Esophagus squamous epithelium (tissue), 5 donors: ENCODE measurements at regions not wholly inside any gene's neighbourhood (a gene's known extent, or its start where the extent isn't known, plus 50 kb on each side); places are given as distances from the start of the nearest gene placed in this dataset.
"Not testable (repeated sequence)": the region's sequence is repeated elsewhere in the genome, so short reads cannot be mapped to it uniquely, and the experiment has no call there.

Source experiments
- DNase-seq: peaks from one replicate; lab custom pipeline; 2025; lab: John Stamatoyannopoulos, UW
- H3K27ac ChIP-seq, 4 donors: fragments of 200-600 bp; sonication (generic); one replicate each; pipeline ENCODE4 v1.5.1; 2016 to 2019; ENCODE audit warnings: mild to moderate bottlenecking in 1 of 4
- H3K27me3 ChIP-seq, 4 donors: fragments of 200-600 bp; sonication (generic); 1 replicate in 3 of 4; 2 replicates in 1 of 4; pipeline versions ENCODE4 v1.5.1 to v1.6.0; 2017 to 2021; ENCODE audit warnings: antibody characterized with exemption in 1 of 4
- H3K36me3 ChIP-seq, 3 donors: fragments of 200-600 bp; sonication (generic); one replicate each; pipeline ENCODE4 v1.5.1; 2016 to 2019
- H3K4me1 ChIP-seq, 3 donors: fragments of 200-600 bp; sonication (generic); one replicate each; pipeline ENCODE4 v1.5.1; 2017 to 2019
- H3K4me3 ChIP-seq, 4 donors: fragments of 200-600 bp; sonication (generic); 1 replicate in 3 of 4; 2 replicates in 1 of 4; pipeline ENCODE4 v1.5.1; 2016 to 2019; ENCODE audit warnings: mild to moderate bottlenecking in 2 of 4, moderate library complexity in 1 of 4
- H3K9me3 ChIP-seq, 3 donors: fragments of 200-600 bp; sonication (generic); one replicate each; pipeline ENCODE4 v1.5.1; 2016 to 2019
- POLR2A ChIP-seq, 4 donors: fragments of 450-650 bp; IDR thresholded peaks; one replicate each; pipeline ENCODE4 v1.6.1; 2017; ENCODE audit warnings: antibody characterized with exemption in 4 of 4, mild to moderate bottlenecking in 4 of 4, moderate library complexity in 3 of 4
- WGBS, 2 donors: methylation state at CpG; one replicate each; pipeline ENCODE4 v1.1.5; 2018; 5-methylcytosine and 5-hydroxymethylcytosine counted together
- intact Hi-C: fragments of 100-400 bp; cut with DNase I; formaldehyde crosslinking; loops from one replicate; pipeline ENCODE4 v1.15.0; 2022
- TF ChIP-seq, protein P1 (sequence below), 6 experiments: fragments of 450-650 bp in 4 of 6; fragments of 200-600 bp in 2 of 6; sonication (generic) in 2 of 6; IDR thresholded peaks; one replicate each; pipeline ENCODE4 v1.5.1; 2016 to 2019; ENCODE audit warnings: antibody characterized with exemption in 6 of 6, mild to moderate bottlenecking in 4 of 6, moderate library complexity in 4 of 6
- donor health status: DM: yes; HTN: yes; CAD: no.

DNA sequence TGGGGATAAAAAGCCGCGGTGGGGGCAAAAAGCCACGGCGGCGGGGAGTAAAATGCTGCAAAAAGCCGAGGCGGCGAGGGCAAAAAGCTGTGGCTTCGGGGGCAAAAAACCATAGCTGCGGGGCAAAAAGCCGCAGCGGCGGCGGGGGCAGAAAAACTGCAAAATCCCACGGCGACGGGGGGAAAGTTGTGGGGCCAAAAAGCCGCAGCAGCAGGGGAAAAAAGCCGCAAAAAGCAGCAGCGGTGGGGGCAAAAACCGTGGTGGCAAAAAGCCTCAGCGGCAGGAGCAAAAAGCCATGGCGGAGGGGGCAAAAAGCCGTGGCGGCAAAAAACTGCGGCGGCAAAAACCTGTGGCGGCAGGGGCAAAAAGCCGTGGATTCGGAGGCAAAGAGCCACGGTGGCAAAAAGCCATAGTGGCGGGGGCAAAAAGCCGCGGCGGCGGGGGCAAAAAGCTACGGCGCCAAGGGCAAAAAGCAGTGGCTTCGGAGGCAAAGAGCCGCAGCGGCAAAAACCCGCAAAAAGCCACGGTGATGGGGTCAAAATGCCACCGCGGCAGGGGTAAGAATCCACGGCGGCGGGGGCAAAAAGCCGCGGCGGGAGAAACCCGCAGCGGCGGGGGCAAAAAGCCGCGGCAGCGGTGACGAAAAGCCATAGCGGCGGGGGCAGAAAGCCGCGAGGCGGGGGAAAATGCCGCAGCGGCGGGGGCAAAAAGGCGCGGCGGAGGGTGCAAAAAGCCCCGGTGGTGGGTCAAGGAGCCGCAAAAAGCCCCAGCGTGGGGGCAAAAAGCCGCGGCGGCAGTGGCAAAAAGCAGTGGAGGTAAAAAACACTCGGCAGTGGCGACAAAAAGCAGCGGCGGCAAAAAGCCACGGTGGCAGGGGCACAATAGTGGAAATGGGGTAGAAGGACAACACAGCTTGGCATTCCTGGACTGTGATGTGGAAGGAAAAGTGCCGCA lies 192.8 kb downstream of the SHCBP1 start:
- TF ChIP-seq, protein P1, sequence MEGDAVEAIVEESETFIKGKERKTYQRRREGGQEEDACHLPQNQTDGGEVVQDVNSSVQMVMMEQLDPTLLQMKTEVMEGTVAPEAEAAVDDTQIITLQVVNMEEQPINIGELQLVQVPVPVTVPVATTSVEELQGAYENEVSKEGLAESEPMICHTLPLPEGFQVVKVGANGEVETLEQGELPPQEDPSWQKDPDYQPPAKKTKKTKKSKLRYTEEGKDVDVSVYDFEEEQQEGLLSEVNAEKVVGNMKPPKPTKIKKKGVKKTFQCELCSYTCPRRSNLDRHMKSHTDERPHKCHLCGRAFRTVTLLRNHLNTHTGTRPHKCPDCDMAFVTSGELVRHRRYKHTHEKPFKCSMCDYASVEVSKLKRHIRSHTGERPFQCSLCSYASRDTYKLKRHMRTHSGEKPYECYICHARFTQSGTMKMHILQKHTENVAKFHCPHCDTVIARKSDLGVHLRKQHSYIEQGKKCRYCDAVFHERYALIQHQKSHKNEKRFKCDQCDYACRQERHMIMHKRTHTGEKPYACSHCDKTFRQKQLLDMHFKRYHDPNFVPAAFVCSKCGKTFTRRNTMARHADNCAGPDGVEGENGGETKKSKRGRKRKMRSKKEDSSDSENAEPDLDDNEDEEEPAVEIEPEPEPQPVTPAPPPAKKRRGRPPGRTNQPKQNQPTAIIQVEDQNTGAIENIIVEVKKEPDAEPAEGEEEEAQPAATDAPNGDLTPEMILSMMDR (IDR thresholded peaks at IDR 0.05), result no peak
- TF ChIP-seq POLR2A (IDR thresholded peaks at IDR 0.05), result no peak
- Histone ChIP-seq H3K4me1 (no peaks in the 10 kb centered on the region), H3K36me3 (no peaks in the 10 kb centered on the region), H3K27ac (no peak overlapping the region), H3K4me3 (no peak overlapping the region), H3K27me3 (peaks cover 0 to 28% (median 2%) of the 10 kb centered on the region in 4 donors), H3K9me3 (peaks cover 0 to 22% (median 12%) of the 10 kb centered on the region in 3 donors)
- 39 to 41% methylated on average over 77 to 80 of the region's 81 CpGs for WGBS, 2 donors
- no peak for DNase-seq
- intact Hi-C loops, result no loop called here

DNA sequence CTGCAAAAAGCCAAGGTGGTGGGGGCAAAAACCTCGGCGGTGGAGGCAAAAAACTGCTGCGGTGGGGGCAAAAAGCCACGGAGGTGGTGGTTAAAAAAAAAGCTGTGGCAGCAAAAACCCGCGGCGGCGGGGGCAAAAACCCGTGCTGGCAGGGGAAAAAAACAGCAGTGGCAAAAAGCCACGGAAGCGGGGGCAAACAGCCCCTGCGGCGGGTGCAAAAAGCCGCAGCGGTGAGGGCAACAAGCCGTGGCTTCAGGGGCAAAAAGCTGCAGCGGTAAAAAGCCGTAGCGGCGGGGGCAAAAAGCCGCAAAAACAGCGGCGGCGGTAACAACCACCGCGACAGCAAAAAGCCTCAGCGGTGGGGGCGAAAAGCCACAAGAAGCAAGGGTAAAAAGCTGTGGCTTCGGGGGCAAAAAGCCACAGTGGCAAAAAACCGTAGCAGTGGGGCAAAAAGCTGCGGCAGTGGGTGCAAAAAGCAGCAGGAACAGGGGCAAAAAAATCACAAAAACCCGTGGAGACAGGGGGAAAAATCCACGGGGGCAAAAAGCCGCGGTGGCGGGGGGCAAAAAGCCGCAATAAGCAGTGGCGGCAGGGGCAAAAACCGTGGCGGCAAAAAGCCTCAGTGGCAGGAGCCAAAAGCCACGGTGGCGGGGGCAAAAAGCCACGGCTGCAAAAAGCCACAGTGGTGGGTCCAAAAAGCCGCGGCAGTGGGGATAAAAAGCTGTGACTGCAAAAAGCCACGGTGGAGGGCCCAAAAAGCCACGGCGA lies 193.7 kb downstream of the SHCBP1 start:
- DNase-seq, result no peak
- Histone ChIP-seq H3K4me3 (no peak overlapping the region), H3K27ac (no peak overlapping the region), H3K9me3 (peaks cover 0 to 22% (median 12%) of the 10 kb centered on the region in 3 donors), H3K4me1 (no peaks in the 10 kb centered on the region), H3K27me3 (peaks cover 0 to 28% (median 2%) of the 10 kb centered on the region in 4 donors), H3K36me3 (no peaks in the 10 kb centered on the region)
- TF ChIP-seq, protein P1 (IDR thresholded peaks at IDR 0.05), result no peak
- TF ChIP-seq POLR2A (IDR thresholded peaks at IDR 0.05), result no peak
- intact Hi-C loops, result no loop called here
- 57 to 58% methylated on average over 48 of the region's 48 CpGs for WGBS, 2 donors

DNA sequence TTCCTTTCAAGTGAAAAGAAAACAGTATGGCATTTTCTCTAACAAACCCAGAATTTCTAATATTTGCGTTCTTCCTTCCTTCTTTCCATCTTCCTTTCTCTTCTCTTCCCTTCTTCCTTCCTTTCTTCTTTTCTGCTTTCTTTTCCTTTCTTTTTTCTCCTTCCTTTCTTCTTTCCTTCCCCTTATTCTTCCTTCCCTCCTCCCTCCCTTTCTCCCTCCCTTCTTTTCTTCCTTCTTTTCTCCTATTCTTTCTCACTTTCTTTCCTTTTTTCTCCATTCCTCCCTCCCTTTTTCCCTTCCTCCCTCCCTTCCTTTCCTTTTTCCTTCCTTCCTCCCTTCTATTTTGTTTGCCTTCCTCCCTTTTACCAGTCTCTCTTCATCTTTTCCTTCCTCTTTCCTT lies 194.8 kb downstream of the SHCBP1 start:
- Histone ChIP-seq H3K4me3 (no peak overlapping the region), H3K27me3 (peaks cover 0 to 28% (median 2%) of the 10 kb centered on the region in 4 donors), H3K27ac (no peak overlapping the region), H3K9me3 (peaks cover 0 to 23% (median 16%) of the 10 kb centered on the region in 3 donors), H3K36me3 (no peaks in the 10 kb centered on the region), H3K4me1 (no peaks in the 10 kb centered on the region)
- TF ChIP-seq, protein P1 (IDR thresholded peaks at IDR 0.05), result no peak
- no peak for TF ChIP-seq POLR2A (IDR thresholded peaks at IDR 0.05)
- WGBS, 2 donors, result 75 to 77% methylated on average over 1 of the region's 1 CpG
- intact Hi-C loops, result no loop called here
- DNase-seq, result no peak

DNA sequence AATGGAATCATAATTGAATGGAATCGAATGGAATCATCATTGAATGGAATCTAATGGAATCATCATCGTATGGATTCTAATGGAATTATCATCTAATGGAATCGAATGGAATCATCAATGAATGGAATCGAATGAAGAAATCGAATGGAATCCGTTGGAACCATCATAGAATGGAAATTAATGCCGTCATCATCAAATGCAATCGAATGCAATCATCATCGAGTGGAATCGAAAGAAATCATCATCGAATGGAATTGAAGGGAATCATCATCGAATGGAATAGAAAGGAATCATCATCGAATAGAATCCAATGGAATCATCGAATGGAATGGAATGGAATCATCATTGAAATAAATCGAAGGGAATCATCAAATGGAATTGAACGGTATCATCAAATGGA lies 217.2 kb downstream of the SHCBP1 start:
- Histone ChIP-seq H3K4me3 (no peak overlapping the region), H3K9me3 (peaks cover 0 to 6% (median 0%) of the 10 kb centered on the region in 3 donors), H3K4me1 (no peaks in the 10 kb centered on the region), H3K27ac (no peak overlapping the region), H3K36me3 (no peaks in the 10 kb centered on the region), H3K27me3 (no peaks in the 10 kb centered on the region)
- no peak for DNase-seq
- intact Hi-C loops, result no loop called here
- TF ChIP-seq, protein P1 (IDR thresholded peaks at IDR 0.05), result no peak
- TF ChIP-seq POLR2A (IDR thresholded peaks at IDR 0.05), result no peak
- 75 to 78% methylated on average over 16 of the region's 16 CpGs for WGBS, 2 donors

DNA sequence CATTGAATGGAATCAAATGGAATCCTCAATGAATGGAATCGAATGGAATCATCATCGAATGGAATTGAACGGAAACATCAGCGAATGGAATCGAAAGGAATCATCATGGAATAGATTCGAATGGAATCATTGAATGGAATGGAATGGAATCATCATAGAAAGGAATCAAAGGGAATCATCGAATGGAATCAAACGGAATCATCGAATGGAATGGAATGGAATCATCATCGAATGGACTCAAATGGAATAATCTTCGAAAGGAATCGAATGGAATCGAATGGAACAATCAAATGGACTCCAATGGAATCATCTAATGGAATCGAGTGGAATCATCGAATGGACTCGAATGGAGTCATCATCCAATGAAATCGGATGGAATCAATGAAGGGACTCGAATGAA lies 222.6 kb downstream of the SHCBP1 start:
- 77% methylated on average over 18 of the region's 18 CpGs for WGBS, 2 donors
- intact Hi-C loops, H3K9me3 ChIP-seq, H3K4me1 ChIP-seq, H3K27me3 ChIP-seq, H3K36me3 ChIP-seq, H3K4me3 ChIP-seq, DNase-seq, H3K27ac ChIP-seq: not testable (repeated sequence)

DNA sequence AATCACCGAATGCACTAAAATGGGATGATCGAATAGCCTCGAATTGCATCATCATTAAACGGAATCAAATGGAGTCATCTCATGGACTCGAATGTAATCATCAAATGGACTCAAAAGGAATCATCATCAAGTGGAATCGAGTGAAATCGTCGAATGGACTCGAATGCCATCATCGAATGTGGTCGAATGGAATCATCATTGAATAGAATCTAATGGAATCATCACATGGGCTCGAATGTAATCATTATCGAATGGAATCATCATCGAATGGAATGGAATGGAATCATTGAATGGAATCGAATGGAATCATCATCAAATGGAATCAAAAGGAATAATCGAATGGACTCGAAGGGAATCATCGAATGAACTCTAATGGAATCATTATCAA lies 224.3 kb downstream of the SHCBP1 start:
- H3K27me3 ChIP-seq, H3K4me3 ChIP-seq, H3K27ac ChIP-seq, H3K9me3 ChIP-seq, H3K4me1 ChIP-seq, H3K36me3 ChIP-seq, DNase-seq, intact Hi-C loops: not testable (repeated sequence)
- 65 to 69% methylated on average over 18 of the region's 18 CpGs for WGBS, 2 donors

DNA sequence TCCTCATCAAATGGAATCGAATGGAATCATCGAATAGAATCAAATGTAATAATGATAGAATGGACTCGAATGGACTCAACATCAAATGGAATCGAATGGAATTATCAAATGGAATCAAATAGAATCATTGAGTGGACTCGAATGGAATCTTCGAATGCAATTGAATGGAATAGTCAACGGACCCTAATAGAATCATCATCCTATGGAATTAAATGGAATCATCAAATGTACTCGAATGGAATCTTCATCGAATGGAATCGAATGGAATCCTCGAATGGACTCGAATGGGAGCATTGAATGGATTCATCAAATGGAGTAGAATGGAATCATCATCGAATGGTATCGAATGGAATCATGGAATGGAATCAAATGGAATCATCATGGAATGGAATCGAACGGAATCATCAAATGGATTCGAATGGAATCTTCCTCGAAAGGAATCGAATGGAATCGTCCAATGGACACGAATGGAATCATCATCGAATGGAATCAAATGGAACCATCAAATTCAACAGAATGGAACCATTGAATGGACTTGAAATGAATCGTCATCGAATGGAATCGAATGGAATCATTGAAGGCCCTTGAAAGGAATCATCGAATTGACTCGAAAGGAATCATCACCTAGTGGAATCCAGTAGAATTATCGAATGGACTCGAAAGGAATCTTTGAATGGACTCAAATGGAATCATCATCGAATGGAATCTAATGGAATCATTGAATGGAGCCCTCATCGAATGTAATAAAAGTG lies 224.9 kb downstream of the SHCBP1 start:
- 75 to 80% methylated on average over 31 of the region's 31 CpGs for WGBS, 2 donors

DNA sequence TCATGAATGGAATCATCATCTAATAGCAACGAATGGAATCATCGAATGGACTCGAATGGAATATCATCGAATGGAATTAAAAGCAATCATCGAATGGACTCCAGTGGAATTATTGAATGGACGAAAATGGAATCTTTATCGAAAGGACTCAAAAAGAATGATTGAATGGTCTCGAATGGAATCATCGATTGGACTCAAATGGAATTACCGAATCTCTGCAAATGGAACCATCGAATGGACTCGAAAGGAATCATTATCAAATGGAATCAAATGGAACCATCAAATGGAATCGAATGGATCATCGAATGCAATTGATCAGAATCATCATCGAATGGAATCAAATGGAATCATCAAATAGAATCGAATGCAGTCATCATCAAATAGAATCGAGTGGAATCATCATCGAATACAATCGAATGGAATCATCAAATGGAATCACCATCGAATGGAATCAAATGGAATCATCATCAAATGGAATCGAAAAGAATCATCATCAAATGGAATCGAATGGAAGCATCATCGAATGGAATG lies 225.7 kb downstream of the SHCBP1 start:
- H3K27ac ChIP-seq, H3K36me3 ChIP-seq, H3K4me3 ChIP-seq, DNase-seq, intact Hi-C loops, H3K27me3 ChIP-seq, H3K9me3 ChIP-seq, H3K4me1 ChIP-seq: not testable (repeated sequence)
- WGBS, 2 donors, result 79% methylated on average over 23 of the region's 23 CpGs

More for the DNA sequence above, 224.9 kb downstream of the SHCBP1 start:
- H3K27ac ChIP-seq, H3K27me3 ChIP-seq, H3K4me1 ChIP-seq, H3K4me3 ChIP-seq, H3K9me3 ChIP-seq, H3K36me3 ChIP-seq, intact Hi-C loops, DNase-seq: not testable (repeated sequence)
